NCI-H1092 treated with DMSO at 0.1 percent for 48 hours (cell line): ENCODE measurements at regions not wholly inside any gene's neighbourhood (a gene's known extent, or its start where the extent isn't known, plus 50 kb on each side); places are given as distances from the start of the nearest gene placed in this dataset.
A peak's percentile ranks its signal among the peaks of the same experiment; 100 is the strongest.

ENCODE experiments used
- DNase-seq: peaks from one replicate; lab custom pipeline; 2025; lab: John Stamatoyannopoulos, UW

DNA sequence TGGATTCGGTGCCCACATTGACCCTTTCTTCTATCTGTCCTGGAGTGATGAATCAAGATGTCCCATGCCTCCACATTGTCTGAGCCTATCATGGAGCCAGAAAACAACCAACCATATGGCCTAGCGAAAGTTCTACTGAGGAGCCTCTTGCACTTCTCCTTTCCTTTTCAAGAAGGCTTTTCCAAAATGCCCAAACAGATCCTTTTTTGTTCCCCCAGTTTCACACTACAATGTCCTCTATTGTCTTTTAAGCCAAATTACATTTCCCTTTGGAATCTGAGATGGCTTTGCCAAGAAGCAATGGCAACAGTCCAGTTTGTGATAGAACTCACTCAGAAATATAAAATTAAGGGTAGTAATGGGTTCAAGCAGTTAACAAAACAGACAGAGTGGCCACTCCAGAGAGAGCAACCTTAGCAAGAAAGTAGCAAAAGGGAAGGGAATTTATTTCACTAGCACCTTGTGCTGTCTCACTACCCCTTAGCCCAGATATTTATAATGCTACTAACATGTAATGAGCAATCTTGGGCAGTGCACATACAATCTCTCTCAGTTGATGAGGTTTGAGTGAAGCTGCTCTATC, 194.6 kb upstream of the PDE1C start:
- DNase-seq: no peak

DNA sequence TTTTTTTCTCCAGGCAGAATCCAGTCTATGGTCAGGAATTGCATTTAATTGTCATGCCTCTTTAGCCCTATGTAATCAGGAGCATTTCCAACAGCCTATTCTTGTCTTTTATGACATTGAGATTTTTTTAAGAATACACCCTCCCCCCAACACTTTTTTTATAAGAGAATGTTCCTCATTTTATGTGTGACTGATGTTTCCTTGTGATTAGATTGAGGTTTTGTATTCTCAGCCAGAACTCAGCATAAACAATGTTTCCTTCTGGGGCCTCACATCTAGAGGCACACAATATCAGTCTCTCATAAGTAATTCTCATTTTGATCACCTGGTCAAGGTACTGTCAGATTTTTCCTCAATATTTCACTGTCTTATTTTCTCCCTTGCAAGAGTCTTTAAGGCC, 193.4 kb upstream of the PDE1C start:
- DNase-seq: no peak

- DNase-seq: no peak
Observed at GRCh38 chr7:32262315-32262714, 192.1 kb upstream of the PDE1C start.

GRCh38 chr7:32259931-32260596, 189.9 kb upstream of the PDE1C start:
- no peak for DNase-seq

DNA sequence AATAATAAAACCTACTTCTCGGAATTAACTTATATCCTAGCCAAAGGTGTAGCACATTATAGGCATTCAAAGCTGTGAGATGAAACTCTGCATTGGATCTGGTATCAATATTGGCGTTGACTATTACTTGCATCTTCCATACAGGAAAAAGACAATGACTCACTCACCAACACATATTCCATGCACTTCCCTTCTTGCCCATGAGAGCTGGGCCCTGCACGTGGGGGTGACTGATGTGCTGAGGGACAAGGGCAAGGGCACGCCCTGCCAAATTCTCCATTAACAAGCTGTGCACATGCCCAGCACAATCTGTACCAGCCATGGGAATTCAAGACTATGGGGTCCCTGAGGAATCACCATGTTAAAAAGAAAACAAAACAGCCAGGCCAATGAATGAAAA, 188.1 kb upstream of the PDE1C start:
- no peak for DNase-seq

- peak; percentile 28 for DNase-seq
Observed at GRCh38 chr7:32257621-32258020, 187.4 kb upstream of the PDE1C start.

- no peak for DNase-seq
Observed at GRCh38 chr7:32256811-32257210, 186.6 kb upstream of the PDE1C start.

DNA sequence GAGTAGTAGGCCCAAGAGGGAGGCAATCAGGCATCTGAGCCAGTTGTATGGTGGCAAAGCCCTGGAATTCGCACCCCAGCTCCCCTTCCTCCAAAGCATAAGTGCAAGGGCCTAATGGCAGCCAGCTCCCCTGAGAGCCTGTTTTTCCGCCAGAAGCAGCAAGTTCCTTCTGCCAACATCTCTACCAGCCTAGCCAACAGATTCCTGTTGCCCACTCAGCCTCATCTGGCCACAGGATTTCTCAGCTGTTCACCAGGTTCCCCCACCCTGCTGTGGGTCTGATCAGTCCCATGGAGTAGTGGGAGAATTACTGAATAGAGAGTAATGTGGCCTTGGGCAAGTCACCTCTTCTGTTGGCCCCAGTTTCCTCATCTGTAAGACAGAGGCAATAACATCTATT, 186.2 kb upstream of the PDE1C start:
- DNase-seq: no peak

- no peak for DNase-seq
Observed at GRCh38 chr7:32255036-32255435, 184.8 kb upstream of the PDE1C start.

GRCh38 chr7:32253299-32253698, 183.1 kb upstream of the PDE1C start:
- no peak for DNase-seq

- no peak for DNase-seq
Observed at GRCh38 chr7:32251659-32252058, 181.5 kb upstream of the PDE1C start.

DNA sequence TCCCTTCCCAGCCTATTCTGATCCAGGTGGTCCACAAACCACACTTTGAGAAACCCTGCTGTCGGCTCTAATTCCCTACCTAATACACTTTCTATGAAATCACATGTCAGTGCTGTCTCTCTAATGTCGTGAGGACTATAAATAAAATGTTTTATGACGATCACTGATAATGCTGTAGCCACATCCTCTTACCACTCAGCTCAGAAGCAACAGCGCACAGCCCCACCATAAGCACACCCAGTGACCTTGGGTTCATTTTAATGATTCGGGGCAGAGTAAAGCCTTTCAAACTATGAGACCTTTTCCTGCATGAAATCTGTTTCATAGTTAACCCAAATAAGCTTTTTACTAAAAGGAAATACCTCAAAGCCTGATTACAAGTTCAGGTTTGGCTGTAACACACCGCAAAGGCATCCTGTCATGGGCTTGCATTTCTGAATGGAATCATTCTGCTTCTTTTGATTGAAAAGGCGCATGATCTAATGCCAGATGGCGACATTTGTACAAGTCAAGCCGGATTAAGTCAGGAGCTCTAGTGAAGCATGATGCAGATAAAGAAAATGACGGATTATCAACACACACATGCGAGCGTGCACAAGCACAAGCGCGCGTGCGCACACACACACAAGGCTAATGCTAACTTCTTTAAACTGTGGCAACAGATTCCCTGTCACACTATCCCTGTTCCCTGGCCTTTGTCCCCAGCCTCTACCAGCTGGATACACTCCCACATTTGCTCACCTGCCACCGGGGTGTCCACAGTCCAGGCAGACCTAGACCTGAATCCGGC, 180.5 kb upstream of the PDE1C start:
- DNase-seq: no peak

DNA sequence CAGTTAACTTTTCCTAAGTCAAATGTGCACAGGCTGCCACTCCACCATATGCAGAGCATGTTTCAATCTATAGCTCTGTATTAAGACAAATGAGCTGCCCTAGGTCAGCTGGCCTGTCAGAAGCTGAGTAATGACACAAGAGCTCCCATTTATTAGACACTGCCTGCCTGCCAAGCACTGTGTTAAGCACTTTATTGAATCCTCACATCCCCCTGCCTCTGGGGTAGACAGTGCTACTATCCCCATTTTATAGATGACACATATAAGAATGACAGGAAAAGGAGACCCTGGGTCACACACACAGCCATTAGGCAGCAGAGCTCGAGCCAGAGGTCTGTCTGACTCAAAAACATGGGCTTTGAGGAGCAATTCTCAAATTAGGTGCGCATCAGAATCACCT, 179.8 kb upstream of the PDE1C start:
- no peak for DNase-seq

DNA sequence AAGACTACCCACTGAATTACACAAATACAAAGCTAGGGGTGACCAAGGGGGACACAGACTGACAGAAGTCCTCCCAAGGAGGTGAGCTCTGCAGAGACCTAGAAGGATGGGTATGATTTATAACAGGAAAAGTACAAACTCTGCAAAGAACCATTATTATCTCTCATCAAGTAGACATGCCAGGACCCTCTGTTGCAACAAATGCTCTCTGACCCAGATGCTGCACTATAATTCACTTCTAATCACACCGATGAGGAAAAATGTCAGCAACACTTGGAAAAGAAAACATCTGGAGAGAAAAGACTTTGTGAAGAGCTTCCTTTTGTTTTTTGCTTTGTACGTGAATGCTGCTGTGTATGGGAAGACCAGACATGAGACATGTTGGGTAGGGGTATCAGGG, 178.3 kb upstream of the PDE1C start:
- DNase-seq: no peak

- no peak for DNase-seq
Observed at GRCh38 chr7:32244806-32245345, 174.7 kb upstream of the PDE1C start.

DNA sequence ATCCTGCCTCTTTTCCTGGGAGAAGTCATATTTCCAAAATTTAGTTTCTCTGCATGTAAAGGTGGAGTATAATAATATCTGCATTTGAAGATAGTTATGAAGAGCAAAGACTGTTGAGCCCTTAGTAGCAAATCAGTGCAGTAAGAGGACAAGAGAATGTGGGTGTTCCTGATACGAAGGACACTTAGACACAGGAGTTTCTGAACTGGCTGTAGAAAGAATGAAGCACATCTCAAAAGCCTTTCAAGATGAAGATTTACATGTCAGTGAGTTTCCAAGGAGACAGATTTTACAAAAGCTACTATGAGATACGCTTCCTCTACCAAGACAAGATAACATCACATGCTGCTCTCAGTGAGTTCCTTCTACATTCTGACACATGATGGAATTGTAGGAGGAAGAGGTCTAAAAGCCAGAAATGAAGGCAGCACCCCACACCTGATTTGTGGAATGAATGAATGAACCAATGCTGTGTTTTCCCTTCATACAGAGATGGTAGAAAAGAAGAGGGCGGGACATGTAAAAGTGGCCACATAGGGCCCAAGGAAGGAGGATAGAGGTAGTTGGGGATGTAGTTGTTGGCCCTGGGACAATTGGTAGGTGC, 173.6 kb upstream of the PDE1C start:
- DNase-seq: no peak

DNA sequence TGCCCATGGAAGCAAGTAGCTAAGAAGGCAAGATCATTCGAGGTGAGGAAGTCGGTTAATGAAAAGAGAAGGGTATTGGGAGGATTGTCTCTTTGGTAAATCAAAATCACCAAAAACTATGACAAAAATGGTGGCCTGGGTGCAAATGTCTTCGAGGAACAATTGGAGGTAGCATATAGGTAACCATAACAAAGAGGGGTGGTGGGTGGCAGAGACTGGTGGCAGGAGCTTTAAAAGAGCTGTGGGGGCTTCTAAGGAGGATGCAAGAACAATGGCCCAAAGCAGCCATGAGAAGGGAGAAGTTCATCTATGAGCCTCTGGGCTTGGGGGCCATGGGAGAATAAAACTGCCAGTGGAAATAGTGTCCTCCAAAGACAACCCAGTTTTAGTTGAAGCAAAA, 172.2 kb upstream of the PDE1C start:
- no peak for DNase-seq

DNA sequence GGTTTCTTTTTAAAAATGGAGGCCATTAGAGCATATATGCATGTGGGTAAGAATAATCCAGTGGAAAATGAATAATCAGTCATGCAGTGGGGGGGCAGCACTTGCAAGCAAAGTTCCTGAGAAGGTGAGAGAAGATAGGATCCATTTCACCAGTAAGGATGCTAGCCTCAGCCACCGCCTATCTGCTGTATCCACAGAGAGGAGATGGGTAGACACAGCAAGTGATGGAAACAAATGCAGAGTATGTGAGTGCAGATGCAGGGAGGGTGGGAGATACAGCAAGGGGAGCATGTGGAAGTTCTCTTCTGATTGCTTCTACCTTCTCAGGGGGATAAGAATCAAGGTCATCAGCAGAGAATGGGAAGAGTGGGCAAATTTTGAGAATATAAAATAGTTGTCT, 171.4 kb upstream of the PDE1C start:
- DNase-seq: no peak

GRCh38 chr7:32239764-32240163, 169.6 kb upstream of the PDE1C start:
- DNase-seq: no peak

DNA sequence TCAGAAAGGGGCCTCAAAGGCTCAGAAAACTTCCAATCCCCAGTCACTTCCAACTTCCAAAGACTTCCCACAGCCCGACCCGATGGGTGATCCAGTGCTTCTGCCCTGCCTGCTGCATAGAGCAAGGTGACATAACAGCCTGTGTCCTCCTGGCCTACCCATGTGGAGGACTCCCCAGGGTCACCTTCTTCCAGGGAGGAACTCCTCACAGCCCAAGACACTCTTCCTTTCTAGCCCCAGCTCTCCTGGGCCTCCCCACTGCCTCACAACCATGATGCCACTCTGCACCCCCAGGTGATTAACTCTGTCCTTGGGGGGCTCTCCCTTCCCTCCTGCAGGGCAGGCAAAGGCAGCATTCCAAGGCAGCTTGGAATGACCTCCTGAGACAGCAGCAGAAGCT, 158.4 kb upstream of the PDE1C start:
- no peak for DNase-seq

DNA sequence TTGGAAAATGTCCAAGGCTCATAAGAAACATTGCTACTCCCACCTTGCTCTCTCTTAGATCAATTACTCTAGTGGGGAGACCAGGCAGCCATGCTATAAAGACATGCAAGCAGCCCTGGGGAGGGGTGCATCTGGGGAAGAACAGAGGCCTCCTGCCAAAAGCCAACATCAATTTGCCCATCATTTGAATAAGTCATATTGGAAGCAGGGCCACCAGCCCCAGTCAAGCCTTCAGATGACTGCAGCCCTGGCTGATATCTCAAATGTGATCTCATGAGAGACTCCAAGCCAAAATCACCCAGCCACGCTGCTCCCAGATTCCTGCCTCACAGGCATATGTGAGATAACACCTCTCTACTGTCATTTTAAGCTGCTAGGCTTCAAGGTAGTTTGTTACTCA, 157.5 kb upstream of the PDE1C start:
- no peak for DNase-seq

GRCh38 chr7:32224276-32224675, 154.1 kb upstream of the PDE1C start:
- no peak for DNase-seq

DNA sequence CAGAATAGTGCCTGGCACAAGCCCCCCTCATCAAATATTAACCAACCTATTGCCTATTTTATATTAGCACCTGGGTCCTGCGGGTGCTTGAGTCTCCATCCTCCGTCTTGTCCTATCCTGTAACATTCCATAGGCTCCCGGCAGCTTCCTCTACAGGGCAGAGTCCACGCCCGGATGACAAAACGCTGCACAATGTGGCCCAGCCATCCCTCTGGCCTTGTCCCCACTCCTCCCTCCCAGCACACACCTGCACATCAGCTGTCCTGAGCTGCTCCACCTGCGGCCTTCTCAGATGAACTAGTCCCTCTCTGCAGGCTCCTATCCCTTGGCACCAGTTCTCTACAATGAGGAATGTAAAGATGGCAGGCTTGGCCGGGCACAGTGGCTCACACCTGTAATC, 153.5 kb upstream of the PDE1C start:
- no peak for DNase-seq
